Left lung (tissue), 4 donors: ENCODE measurements at regions not wholly inside any gene's neighbourhood (a gene's known extent, or its start where the extent isn't known, plus 50 kb on each side); places are given as distances from the start of the nearest gene placed in this dataset.

Source experiments
- ATAC-seq: fragments of 200-7000 bp; cut with Tn5 transposase; one replicate; pipeline ENCODE4 v1.9.1; 2020; ENCODE audit warnings: moderate library complexity
- DNase-seq, 4 donors: peaks; one replicate each; pipeline ENCODE4 v3.0.0-alpha.2; 2013 to 2020
- H3K27ac ChIP-seq, 2 donors: fragments of 200-600 bp; sonication (generic) in 1 of 2; one replicate each; pipeline versions ENCODE4 v1.5.0 to v1.8.0; 2020 to 2021
- H3K27me3 ChIP-seq, 2 donors: fragments of 200-600 bp; sonication (generic) in 1 of 2; one replicate each; pipeline versions ENCODE4 v1.5.0 to v1.8.0; 2020 to 2021
- H3K36me3 ChIP-seq, 2 donors: fragments of 200-600 bp; sonication (generic) in 1 of 2; one replicate each; pipeline versions ENCODE4 v1.5.0 to v1.8.0; 2020 to 2021
- H3K4me1 ChIP-seq, 2 donors: fragments of 200-600 bp; one replicate each; pipeline ENCODE4 v1.8.0; 2021
- H3K4me3 ChIP-seq, 2 donors: fragments of 200-600 bp; sonication (generic) in 1 of 2; one replicate each; pipeline versions ENCODE4 v1.5.0 to v1.8.0; 2020 to 2021; ENCODE audit warnings: mild to moderate bottlenecking in 1 of 2
- H3K9me3 ChIP-seq, 2 donors: fragments of 200-600 bp; sonication (generic) in 1 of 2; one replicate each; pipeline versions ENCODE4 v1.5.0 to v1.8.0; 2020 to 2021
- CTCF ChIP-seq, 2 donors: fragments of 200-600 bp; sonication (generic) in 1 of 2; IDR thresholded peaks; one replicate each; pipeline versions ENCODE4 v1.5.0 to v1.8.0; 2021; ENCODE audit warnings: antibody characterized with exemption in 2 of 2
- intact Hi-C, 2 donors: fragments of 100-400 bp; cut with DNase I; formaldehyde crosslinking; loops; one replicate each; pipeline versions ENCODE4 v1.11.2 to v1.14.2; 2022
- donor health status: DM: no; HTN: yes; CAD: no.
- donor health status: DM: no; HTN: no; CAD: no.

DNA sequence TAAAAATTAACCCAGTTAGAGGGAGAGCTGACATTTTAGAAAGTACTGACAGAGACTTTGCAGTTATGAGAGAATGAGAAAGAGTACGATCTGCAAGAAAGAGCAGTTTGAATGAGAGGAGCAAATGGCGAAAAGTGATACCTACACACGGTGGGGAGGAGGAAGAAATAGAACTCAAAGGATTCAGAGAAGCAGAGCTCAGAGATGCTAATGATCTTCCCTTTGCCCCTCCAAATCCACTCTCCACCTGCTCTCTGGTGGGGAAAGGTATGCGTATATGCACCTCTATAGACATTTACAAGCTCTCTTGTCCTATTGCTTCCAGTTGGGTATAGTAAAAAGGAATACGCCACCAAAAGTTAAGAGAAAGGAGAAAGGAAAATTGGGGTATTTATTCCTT, 123.3 kb upstream of the TTC14 start:
- intact Hi-C loops = no loop called here
- no peaks in the 10 kb centered on the region for H3K27me3 ChIP-seq
- H3K27ac ChIP-seq = no peak overlapping the region
- H3K9me3 ChIP-seq = peaks cover 0 to under 1% of the 10 kb centered on the region in 2 donors
- no peak for DNase-seq
- no peaks in the 10 kb centered on the region for H3K4me1 ChIP-seq
- ATAC-seq = no peak
- no peaks in the 10 kb centered on the region for H3K36me3 ChIP-seq
- TF ChIP-seq CTCF (IDR thresholded peaks at IDR 0.05) = no peak
- H3K4me3 ChIP-seq = no peak overlapping the region

DNA sequence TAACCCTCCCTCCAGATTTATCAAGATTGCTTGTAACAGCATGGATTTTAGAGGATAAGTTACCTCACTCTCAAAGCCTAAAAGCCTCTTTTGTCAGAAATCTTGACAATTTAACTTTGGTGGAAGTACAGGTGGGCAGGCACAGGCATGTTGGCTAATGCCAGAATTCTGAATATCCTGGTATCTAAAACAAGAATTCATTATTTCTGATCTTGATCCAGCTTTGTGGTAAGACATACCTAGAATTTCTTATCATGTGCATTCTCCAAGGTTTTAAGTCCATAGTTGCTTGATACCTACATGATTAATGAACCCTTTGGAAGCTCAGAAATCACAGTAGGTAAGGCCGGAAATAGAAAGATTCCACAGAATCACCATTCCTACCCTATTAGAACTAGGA, 109.9 kb upstream of the TTC14 start:
- H3K4me3 ChIP-seq = no peak overlapping the region
- intact Hi-C loops = no loop called here
- no peak for TF ChIP-seq CTCF (IDR thresholded peaks at IDR 0.05)
- no peak for ATAC-seq
- no peaks in the 10 kb centered on the region for H3K27me3 ChIP-seq
- no peaks in the 10 kb centered on the region for H3K36me3 ChIP-seq
- peaks cover 0 to 10% of the 10 kb centered on the region in 2 donors for H3K9me3 ChIP-seq
- no peak overlapping the region for H3K27ac ChIP-seq
- no peak for DNase-seq
- H3K4me1 ChIP-seq = no peaks in the 10 kb centered on the region

DNA sequence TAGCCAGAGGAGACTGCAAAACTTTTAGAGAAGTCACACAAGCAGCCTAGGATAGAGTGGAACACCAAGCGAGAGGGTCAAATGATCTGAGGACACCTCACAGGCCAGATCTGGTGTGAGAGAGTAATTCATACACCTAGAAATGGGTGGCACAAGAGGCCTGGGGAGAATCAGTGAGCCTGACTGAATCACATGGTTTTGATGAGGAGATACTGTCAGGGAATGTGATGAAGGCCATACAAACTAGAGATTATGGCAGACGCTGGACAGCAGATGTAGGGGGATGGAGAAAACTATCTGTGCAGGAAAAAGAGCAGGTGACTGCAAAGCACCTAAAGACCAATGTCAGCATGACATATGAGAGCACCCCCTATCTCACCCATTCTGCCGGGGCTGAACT, 105.0 kb upstream of the TTC14 start:
- Histone ChIP-seq H3K4me3 (no peak overlapping the region), H3K36me3 (no peaks in the 10 kb centered on the region), H3K9me3 (peaks cover 0 to 30% of the 10 kb centered on the region in 2 donors), H3K27me3 (no peaks in the 10 kb centered on the region), H3K4me1 (no peaks in the 10 kb centered on the region), H3K27ac (no peak overlapping the region)
- no peak for ATAC-seq
- no peak for TF ChIP-seq CTCF (IDR thresholded peaks at IDR 0.05)
- DNase-seq = no peak
- intact Hi-C loops = no loop called here

DNA sequence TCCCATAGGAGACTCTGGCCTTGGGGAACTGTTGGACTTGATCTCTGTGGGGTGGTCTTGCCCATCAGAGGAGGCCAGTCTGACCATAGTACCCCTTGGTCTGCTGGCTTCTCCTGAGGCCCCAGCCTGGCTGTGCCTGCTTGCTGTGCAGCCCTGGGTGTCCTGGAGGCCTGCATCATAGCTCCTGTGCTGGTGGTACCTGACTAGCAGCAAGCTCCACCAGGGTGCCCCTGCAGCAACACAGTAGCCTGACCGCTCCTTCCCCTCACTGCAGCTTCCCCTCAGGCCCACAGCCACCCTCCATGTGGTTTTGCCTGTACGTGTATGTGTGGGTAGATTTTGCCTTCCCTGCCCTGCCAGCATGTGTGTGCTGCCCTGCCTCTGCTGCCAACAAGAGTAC, 85.6 kb upstream of the TTC14 start:
- ATAC-seq (no peak), DNase-seq (peak in 1 of 4 donors; percentile 51)
- Histone ChIP-seq H3K27me3 (no peaks in the 10 kb centered on the region), H3K27ac (no peak overlapping the region), H3K36me3 (no peaks in the 10 kb centered on the region), H3K9me3 (peaks cover 0 to 21% of the 10 kb centered on the region in 2 donors), H3K4me1 (no peaks in the 10 kb centered on the region), H3K4me3 (no peak overlapping the region)
- TF ChIP-seq CTCF (IDR thresholded peaks at IDR 0.05) = no peak
- intact Hi-C loops = no loop called here

DNA sequence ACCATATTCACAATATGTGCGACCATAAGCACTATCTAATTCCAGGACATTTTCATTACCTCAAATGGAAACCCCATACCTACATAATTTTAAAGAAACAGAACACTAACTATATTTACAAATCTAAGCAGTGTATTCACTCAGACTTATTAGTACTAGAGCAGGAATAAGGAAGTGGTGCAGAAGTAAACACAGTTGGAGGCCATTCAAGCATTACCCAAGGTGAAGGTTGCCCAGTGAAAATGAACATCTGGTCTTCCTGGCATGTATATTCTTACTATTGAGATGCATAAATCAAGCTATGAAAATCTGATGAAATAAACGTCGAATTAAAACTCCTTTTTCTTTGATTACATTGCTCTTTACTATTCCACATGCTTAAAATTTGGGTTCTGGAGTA, 78.9 kb upstream of the TTC14 start:
- TF ChIP-seq CTCF (IDR thresholded peaks at IDR 0.05) = no peak
- DNase-seq (no peak), ATAC-seq (no peak)
- no peaks in the 10 kb centered on the region for H3K4me1 ChIP-seq
- H3K4me3 ChIP-seq = no peak overlapping the region
- H3K9me3 ChIP-seq = peaks cover 0 to 8% of the 10 kb centered on the region in 2 donors
- intact Hi-C loops = no loop called here
- no peaks in the 10 kb centered on the region for H3K36me3 ChIP-seq
- H3K27ac ChIP-seq = no peak overlapping the region
- H3K27me3 ChIP-seq = no peaks in the 10 kb centered on the region
